DND-41 (cell line): ENCODE measurements at regions not wholly inside any gene's neighbourhood (a gene's known extent, or its start where the extent isn't known, plus 50 kb on each side); places are given as distances from the start of the nearest gene placed in this dataset.

Source experiments
- CTCF ChIP-seq: IDR thresholded peaks from 2 replicates; pipeline ENCODE4 v1.5.1; 2012; ENCODE audit warnings: borderline replicate concordance, low read length, moderate library complexity, mild to moderate bottlenecking; ENCODE audit not compliant: poor library complexity, severe bottlenecking; ENCODE audit errors: extremely low read depth
- EZH2 ChIP-seq: IDR thresholded peaks from 3 replicates; pipeline ENCODE4 v1.6.1; 2012; ENCODE audit warnings: borderline replicate concordance, low read depth, mild to moderate bottlenecking, moderate library complexity, low read length, inconsistent platforms; ENCODE audit not compliant: severe bottlenecking

GRCh38 chr12:75852956-75853355 lies 178.6 kb downstream of the PHLDA1 start:
- TF ChIP-seq CTCF (no peak), EZH2 (no peak)
